ENCODE measurements at regions not wholly inside any gene's neighbourhood (a gene's known extent, or its start where the extent isn't known, plus 50 kb on each side); places are given as distances from the start of the nearest gene placed in this dataset.

GRCh38 chr12:18907127-18907526 lies 169.2 kb downstream of the CAPZA3 start:
- no peak overlapping the region for H2BK15ac ChIP-seq (ENCODE audit: low read length)
- peaks cover 2 to 3% of the 10 kb centered on the region in 2 donors for H3K9me3 ChIP-seq (replicated peaks in 1 of 2; ENCODE audit: control insufficient read depth in 2 of 2, insufficient read depth in 1 of 2, low read depth in 1 of 2, low read length in 2 of 2)
- no peak overlapping the region for H3K14ac ChIP-seq (ENCODE audit: low read length)
- H2BK120ac ChIP-seq (ENCODE audit: low read depth, low read length), result no peak overlapping the region
- no peak overlapping the region for H3K9ac ChIP-seq (ENCODE audit: low read depth, low read length, poor library complexity)
- no peak overlapping the region for H3K4me2 ChIP-seq (ENCODE audit: insufficient read depth, low read length, poor library complexity, severe bottlenecking)
- no peak overlapping the region for H2BK12ac ChIP-seq (ENCODE audit: low read length)
- no CpG with 5 or more reads among the region's 5 CpGs for WGBS, 2 donors (ENCODE audit: extremely low coverage in 2 of 2, insufficient read length in 2 of 2, insufficient replicate concordance in 1 of 2)
- H3K79me1 ChIP-seq (ENCODE audit: low read depth, low read length), result no peaks in the 10 kb centered on the region
- H3K18ac ChIP-seq (ENCODE audit: low read length), result no peak overlapping the region
- H2AK5ac ChIP-seq (ENCODE audit: low read depth, low read length), result no peak overlapping the region
- H3K23ac ChIP-seq (ENCODE audit: low read depth, low read length, poor library complexity), result no peak overlapping the region
- H4K8ac ChIP-seq (ENCODE audit: low read depth, low read length), result no peak overlapping the region
- H2AFZ ChIP-seq (ENCODE audit: low read length), result no peak overlapping the region
- H2BK5ac ChIP-seq (ENCODE audit: low read length), result no peak overlapping the region
- no peaks in the 10 kb centered on the region for H3K36me3 ChIP-seq (replicated peaks in 1 of 2; ENCODE audit: control insufficient read depth in 2 of 2, insufficient read depth in 2 of 2, low read length in 2 of 2)
- H3K4me1 ChIP-seq (ENCODE audit: control insufficient read depth in 2 of 2, insufficient read depth in 1 of 2, low read depth in 1 of 2, low read length in 2 of 2), result peaks cover 0 to 12% of the 10 kb centered on the region in 2 donors
- H3K4ac ChIP-seq (ENCODE audit: low read length), result no peak overlapping the region
- H4K91ac ChIP-seq (ENCODE audit: low read depth, low read length, poor library complexity), result no peak overlapping the region
- H3K27me3 ChIP-seq (ENCODE audit: control insufficient read depth in 3 of 3, insufficient read depth in 3 of 3, low read depth in 1 of 3, low read length in 3 of 3), result no peaks in the 10 kb centered on the region
- no peak overlapping the region for H3K4me3 ChIP-seq (ENCODE audit: low read length in 2 of 2)
- H3K27ac ChIP-seq (replicated peaks; ENCODE audit: low read length), result no peak overlapping the region
- DNase-seq (ENCODE audit: low spot score), result no peak

- Histone ChIP-seq H3K9me3 (replicated peaks in 1 of 2; ENCODE audit: control insufficient read depth in 2 of 2, insufficient read depth in 1 of 2, low read depth in 1 of 2, low read length in 2 of 2) (peaks cover 2 to 3% of the 10 kb centered on the region in 2 donors), H4K8ac (ENCODE audit: low read depth, low read length) (no peak overlapping the region), H2AK5ac (ENCODE audit: low read depth, low read length) (no peak overlapping the region), H3K79me1 (ENCODE audit: low read depth, low read length) (no peaks in the 10 kb centered on the region), H3K9ac (ENCODE audit: low read depth, low read length, poor library complexity) (no peak overlapping the region), H3K14ac (ENCODE audit: low read length) (no peak overlapping the region), H2BK120ac (ENCODE audit: low read depth, low read length) (no peak overlapping the region), H3K27me3 (ENCODE audit: control insufficient read depth in 3 of 3, insufficient read depth in 3 of 3, low read depth in 1 of 3, low read length in 3 of 3) (no peaks in the 10 kb centered on the region), H4K91ac (ENCODE audit: low read depth, low read length, poor library complexity) (no peak overlapping the region), H2BK5ac (ENCODE audit: low read length) (no peak overlapping the region), H3K23ac (ENCODE audit: low read depth, low read length, poor library complexity) (no peak overlapping the region), H3K27ac (replicated peaks; ENCODE audit: low read length) (no peak overlapping the region), H2AFZ (ENCODE audit: low read length) (peak overlapping the region; percentile 51), H3K36me3 (replicated peaks in 1 of 2; ENCODE audit: control insufficient read depth in 2 of 2, insufficient read depth in 2 of 2, low read length in 2 of 2) (no peaks in the 10 kb centered on the region), H3K4me1 (ENCODE audit: control insufficient read depth in 2 of 2, insufficient read depth in 1 of 2, low read depth in 1 of 2, low read length in 2 of 2) (peaks cover 0 to 12% of the 10 kb centered on the region in 2 donors), H3K4me2 (ENCODE audit: insufficient read depth, low read length, poor library complexity, severe bottlenecking) (no peak overlapping the region), H3K4me3 (ENCODE audit: low read length in 2 of 2) (no peak overlapping the region), H2BK12ac (ENCODE audit: low read length) (no peak overlapping the region), H2BK15ac (ENCODE audit: low read length) (no peak overlapping the region), H3K18ac (ENCODE audit: low read length) (no peak overlapping the region), H3K4ac (ENCODE audit: low read length) (no peak overlapping the region)
- DNase-seq (ENCODE audit: low spot score), result no peak
- no CpG with 5 or more reads among the region's 7 CpGs for WGBS, 2 donors (ENCODE audit: extremely low coverage in 2 of 2, insufficient read length in 2 of 2, insufficient replicate concordance in 1 of 2)
Measured at GRCh38 chr12:18907728-18908127, 169.8 kb downstream of the CAPZA3 start.

- no peak overlapping the region for H3K9ac ChIP-seq (ENCODE audit: low read depth, low read length, poor library complexity)
- no peak overlapping the region for H2BK120ac ChIP-seq (ENCODE audit: low read depth, low read length)
- H2BK15ac ChIP-seq (ENCODE audit: low read length), result no peak overlapping the region
- H3K4ac ChIP-seq (ENCODE audit: low read length), result no peak overlapping the region
- no peak overlapping the region for H3K18ac ChIP-seq (ENCODE audit: low read length)
- no peak overlapping the region for H2BK12ac ChIP-seq (ENCODE audit: low read length)
- no peak overlapping the region for H2BK5ac ChIP-seq (ENCODE audit: low read length)
- no peak overlapping the region for H3K14ac ChIP-seq (ENCODE audit: low read length)
- H3K4me1 ChIP-seq (ENCODE audit: control insufficient read depth in 2 of 2, insufficient read depth in 1 of 2, low read depth in 1 of 2, low read length in 2 of 2), result peaks cover 0 to 12% of the 10 kb centered on the region in 2 donors
- H4K91ac ChIP-seq (ENCODE audit: low read depth, low read length, poor library complexity), result no peak overlapping the region
- no peaks in the 10 kb centered on the region for H3K36me3 ChIP-seq (replicated peaks in 1 of 2; ENCODE audit: control insufficient read depth in 2 of 2, insufficient read depth in 2 of 2, low read length in 2 of 2)
- H3K4me2 ChIP-seq (ENCODE audit: insufficient read depth, low read length, poor library complexity, severe bottlenecking), result no peak overlapping the region
- H3K27me3 ChIP-seq (ENCODE audit: control insufficient read depth in 3 of 3, insufficient read depth in 3 of 3, low read depth in 1 of 3, low read length in 3 of 3), result no peaks in the 10 kb centered on the region
- no CpG with 5 or more reads among the region's 4 CpGs for WGBS, 2 donors (ENCODE audit: extremely low coverage in 2 of 2, insufficient read length in 2 of 2, insufficient replicate concordance in 1 of 2)
- no peak overlapping the region for H2AK5ac ChIP-seq (ENCODE audit: low read depth, low read length)
- peak overlapping the region; percentile 51 for H2AFZ ChIP-seq (ENCODE audit: low read length)
- H4K8ac ChIP-seq (ENCODE audit: low read depth, low read length), result no peak overlapping the region
- no peaks in the 10 kb centered on the region for H3K79me1 ChIP-seq (ENCODE audit: low read depth, low read length)
- no peak for DNase-seq (ENCODE audit: low spot score)
- no peak overlapping the region for H3K23ac ChIP-seq (ENCODE audit: low read depth, low read length, poor library complexity)
- H3K27ac ChIP-seq (replicated peaks; ENCODE audit: low read length), result no peak overlapping the region
- H3K4me3 ChIP-seq (ENCODE audit: low read length in 2 of 2), result no peak overlapping the region
- H3K9me3 ChIP-seq (replicated peaks in 1 of 2; ENCODE audit: control insufficient read depth in 2 of 2, insufficient read depth in 1 of 2, low read depth in 1 of 2, low read length in 2 of 2), result peaks cover 2 to 3% of the 10 kb centered on the region in 2 donors
Measured at GRCh38 chr12:18908191-18908590, 170.3 kb downstream of the CAPZA3 start.

GRCh38 chr12:18919871-18920511 lies 182.1 kb downstream of the CAPZA3 start:
- H3K27ac ChIP-seq (replicated peaks; ENCODE audit: low read length), result no peak overlapping the region
- no peak overlapping the region for H3K23ac ChIP-seq (ENCODE audit: low read depth, low read length, poor library complexity)
- H3K36me3 ChIP-seq (replicated peaks in 1 of 2; ENCODE audit: control insufficient read depth in 2 of 2, insufficient read depth in 2 of 2, low read length in 2 of 2), result no peaks in the 10 kb centered on the region
- no peak overlapping the region for H2BK12ac ChIP-seq (ENCODE audit: low read length)
- H4K91ac ChIP-seq (ENCODE audit: low read depth, low read length, poor library complexity), result no peak overlapping the region
- H4K8ac ChIP-seq (ENCODE audit: low read depth, low read length), result no peak overlapping the region
- no peak overlapping the region for H2BK15ac ChIP-seq (ENCODE audit: low read length)
- H3K27me3 ChIP-seq (ENCODE audit: control insufficient read depth in 3 of 3, insufficient read depth in 3 of 3, low read depth in 1 of 3, low read length in 3 of 3), result no peaks in the 10 kb centered on the region
- H3K9ac ChIP-seq (ENCODE audit: low read depth, low read length, poor library complexity), result no peak overlapping the region
- H3K4ac ChIP-seq (ENCODE audit: low read length), result no peak overlapping the region
- WGBS, 2 donors (ENCODE audit: extremely low coverage in 2 of 2, insufficient read length in 2 of 2, insufficient replicate concordance in 1 of 2), result no CpG with 5 or more reads among the region's 1 CpG
- H3K9me3 ChIP-seq (replicated peaks in 1 of 2; ENCODE audit: control insufficient read depth in 2 of 2, insufficient read depth in 1 of 2, low read depth in 1 of 2, low read length in 2 of 2), result no peaks in the 10 kb centered on the region
- no peak overlapping the region for H2AK5ac ChIP-seq (ENCODE audit: low read depth, low read length)
- H3K79me1 ChIP-seq (ENCODE audit: low read depth, low read length), result no peaks in the 10 kb centered on the region
- H2AFZ ChIP-seq (ENCODE audit: low read length), result no peak overlapping the region
- no peak overlapping the region for H2BK5ac ChIP-seq (ENCODE audit: low read length)
- H2BK120ac ChIP-seq (ENCODE audit: low read depth, low read length), result no peak overlapping the region
- no peak overlapping the region for H3K18ac ChIP-seq (ENCODE audit: low read length)
- no peak overlapping the region for H3K4me3 ChIP-seq (ENCODE audit: low read length in 2 of 2)
- peaks cover 2 to 10% of the 10 kb centered on the region in 2 donors for H3K4me1 ChIP-seq (ENCODE audit: control insufficient read depth in 2 of 2, insufficient read depth in 1 of 2, low read depth in 1 of 2, low read length in 2 of 2)
- no peak overlapping the region for H3K4me2 ChIP-seq (ENCODE audit: insufficient read depth, low read length, poor library complexity, severe bottlenecking)
- H3K14ac ChIP-seq (ENCODE audit: low read length), result no peak overlapping the region
- no peak for DNase-seq (ENCODE audit: low spot score)
